WTC11 (cell line): ENCODE measurements at regions not wholly inside any gene's neighbourhood (a gene's known extent, or its start where the extent isn't known, plus 50 kb on each side); places are given as distances from the start of the nearest gene placed in this dataset.

Experiments used
- ATAC-seq: fragments of 200-7000 bp; cut with Tn5 transposase; 2 replicates; pipeline ENCODE4 v1.10.0; 2021; ENCODE audit warnings: mild to moderate bottlenecking, moderate library complexity
- CTCF ChIA-PET: fragments of 300-600 bp; sonication (Branson Sonifier 250); formaldehyde crosslinking; loops from one replicate; lab custom pipeline; 2021; ENCODE audit warnings: antibody characterized with exemption; lab: Charles Lee
- POLR2A ChIA-PET: fragments of 350-600 bp; sonication (Branson Sonifier 250); formaldehyde crosslinking; loops from one replicate; lab custom pipeline; 2021; ENCODE audit warnings: antibody characterized with exemption; lab: Charles Lee
- DNase-seq: peaks from one replicate; pipeline ENCODE4 v3.0.0; 2021; ENCODE audit warnings: low spot score
- H3K27ac Mint-ChIP-seq: 2 replicates; pipeline ENCODE4 v1.8.0; 2021; ENCODE audit warnings: mixed read lengths
- H3K27me3 Mint-ChIP-seq: 2 replicates; pipeline ENCODE4 v1.8.0; 2021; ENCODE audit warnings: low read depth, mild to moderate bottlenecking, moderate library complexity, mixed read lengths
- H3K36me3 Mint-ChIP-seq: 2 replicates; pipeline ENCODE4 v1.8.0; 2021; ENCODE audit warnings: mixed read lengths
- H3K4me1 Mint-ChIP-seq: 2 replicates; pipeline ENCODE4 v1.8.0; 2022; ENCODE audit warnings: mixed read lengths
- H3K4me3 Mint-ChIP-seq: 2 replicates; pipeline ENCODE4 v1.8.0; 2021; ENCODE audit warnings: mild to moderate bottlenecking, moderate library complexity, mixed read lengths
- H3K9me3 Mint-ChIP-seq: 2 replicates; pipeline ENCODE4 v1.8.0; 2021; ENCODE audit warnings: mixed read lengths
- AR ChIP-seq: fragments of 250-450 bp; sonication (Bioruptor Pico); IDR thresholded peaks from 2 replicates; pipeline ENCODE4 v1.9.0; 2021; ENCODE audit warnings: mild to moderate bottlenecking
- ATF1 ChIP-seq: sonication (generic); formaldehyde crosslinking; IDR thresholded peaks from 2 replicates; pipeline ENCODE4 v1.8.1; 2023; ENCODE audit warnings: mild to moderate bottlenecking, moderate library complexity, missing genetic modification reagents
- ATF3 ChIP-seq: sonication (generic); formaldehyde crosslinking; conservative IDR thresholded peaks from 2 replicates; pipeline ENCODE4 v1.8.1; 2022; ENCODE audit warnings: mild to moderate bottlenecking, missing genetic modification reagents
- E2F5 ChIP-seq: sonication (generic); formaldehyde crosslinking; IDR thresholded peaks from 2 replicates; pipeline ENCODE4 v1.8.1; 2022; ENCODE audit warnings: mild to moderate bottlenecking, moderate library complexity, missing genetic modification reagents
- EMX1 ChIP-seq: fragments of 250-450 bp; sonication (Bioruptor Pico); IDR thresholded peaks from 2 replicates; pipeline ENCODE4 v1.8.0; 2021; ENCODE audit warnings: mild to moderate bottlenecking
- FOXK1 ChIP-seq: sonication (generic); formaldehyde crosslinking; IDR thresholded peaks from 2 replicates; pipeline ENCODE4 v1.8.0; 2022; ENCODE audit warnings: mild to moderate bottlenecking, moderate library complexity, missing genetic modification reagents
- FOXP1 ChIP-seq: sonication (generic); formaldehyde crosslinking; IDR thresholded peaks from 2 replicates; pipeline ENCODE4 v1.8.0; 2022; ENCODE audit warnings: missing genetic modification reagents, mild to moderate bottlenecking, moderate library complexity, borderline replicate concordance
- FOXP4 ChIP-seq: sonication (generic); formaldehyde crosslinking; IDR thresholded peaks from 2 replicates; pipeline ENCODE4 v1.8.0; 2022; ENCODE audit warnings: mild to moderate bottlenecking, missing genetic modification reagents
- GTF2I ChIP-seq: fragments of 250-450 bp; sonication (Bioruptor Pico); conservative IDR thresholded peaks from 2 replicates; pipeline ENCODE4 v1.4.0; 2021; ENCODE audit warnings: mild to moderate bottlenecking
- IRF2 ChIP-seq: sonication (generic); formaldehyde crosslinking; IDR thresholded peaks from 2 replicates; pipeline ENCODE4 v1.8.0; 2022; ENCODE audit warnings: low read depth, missing genetic modification reagents, borderline replicate concordance
- NFATC4 ChIP-seq: fragments of 250-450 bp; sonication (Bioruptor Pico); IDR thresholded peaks from 2 replicates; pipeline ENCODE4 v1.9.0; 2021; ENCODE audit warnings: mild to moderate bottlenecking
- OVOL2 ChIP-seq: fragments of 250-450 bp; sonication (Bioruptor Pico); IDR thresholded peaks from 2 replicates; pipeline ENCODE4 v1.9.0; 2021; ENCODE audit warnings: mild to moderate bottlenecking, borderline replicate concordance
- PRRX2 ChIP-seq: fragments of 250-450 bp; sonication (Bioruptor Pico); IDR thresholded peaks from 2 replicates; pipeline ENCODE4 v1.8.0; 2021; ENCODE audit warnings: mild to moderate bottlenecking
- SMAD4 ChIP-seq: sonication (generic); formaldehyde crosslinking; IDR thresholded peaks from 2 replicates; pipeline ENCODE4 v1.8.0; 2022; ENCODE audit warnings: mild to moderate bottlenecking, missing genetic modification reagents
- TP53 ChIP-seq: sonication (generic); formaldehyde crosslinking; IDR thresholded peaks from 2 replicates; pipeline ENCODE4 v1.8.1; 2023; ENCODE audit warnings: mild to moderate bottlenecking, missing genetic modification reagents
- ZNF281 ChIP-seq: sonication (generic); formaldehyde crosslinking; IDR thresholded peaks from 2 replicates; pipeline ENCODE4 v1.8.0; 2023; ENCODE audit warnings: mild to moderate bottlenecking, missing genetic modification reagents
- ZNF416 ChIP-seq: fragments of 250-450 bp; sonication (Bioruptor Pico); IDR thresholded peaks from 2 replicates; pipeline ENCODE4 v1.9.0; 2021; ENCODE audit warnings: mild to moderate bottlenecking, inconsistent platforms
- TF ChIP-seq, protein P1 (sequence below): sonication (generic); formaldehyde crosslinking; IDR thresholded peaks from 2 replicates; pipeline ENCODE4 v1.8.1; 2023; ENCODE audit warnings: mild to moderate bottlenecking, missing genetic modification reagents, borderline replicate concordance
- TF ChIP-seq, protein P2 (sequence below): sonication (generic); formaldehyde crosslinking; IDR thresholded peaks from 2 replicates; pipeline ENCODE4 v1.8.1; 2022; ENCODE audit warnings: mild to moderate bottlenecking, missing genetic modification reagents, moderate library complexity, borderline replicate concordance

DNA sequence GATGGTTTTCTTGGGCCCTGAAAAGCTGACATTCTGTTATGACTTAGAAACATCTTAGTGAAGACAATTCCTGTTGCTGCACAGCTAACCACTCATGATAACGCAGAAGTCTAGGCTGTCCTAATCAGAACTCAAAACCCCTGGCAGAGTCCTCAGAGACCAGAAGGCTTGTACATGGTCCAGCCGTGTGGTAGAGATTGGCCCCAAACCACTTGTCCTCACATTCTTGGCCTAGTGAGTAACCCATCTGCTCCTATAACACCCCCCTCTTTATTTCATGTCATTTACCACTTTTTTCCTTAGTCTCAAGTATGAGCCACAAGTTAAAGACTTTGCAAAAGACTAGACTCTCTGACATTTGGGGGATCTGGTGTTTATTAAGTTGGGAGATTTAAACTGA lies 116.5 kb upstream of the ADAMTS18 start:
- Mint-ChIP-seq H3K9me3 (peaks cover 6% of the 10 kb centered on the region; the same call in 1 of the 2 replicates), H3K4me1 (peaks cover 11% of the 10 kb centered on the region), H3K36me3 (no peaks in the 10 kb centered on the region), H3K4me3 (no peak overlapping the region), H3K27me3 (peaks cover 2% of the 10 kb centered on the region; the same call in 1 of the 2 replicates), H3K27ac (no peak overlapping the region)
- no peak for DNase-seq
- no peak for ATAC-seq
- CTCF ChIA-PET, result no interaction called here
- TF ChIP-seq PRRX2 (CRISPR knock-in tag), result no peak
- TF ChIP-seq ZNF416 (CRISPR knock-in tag), result no peak
- TF ChIP-seq, protein P1, sequence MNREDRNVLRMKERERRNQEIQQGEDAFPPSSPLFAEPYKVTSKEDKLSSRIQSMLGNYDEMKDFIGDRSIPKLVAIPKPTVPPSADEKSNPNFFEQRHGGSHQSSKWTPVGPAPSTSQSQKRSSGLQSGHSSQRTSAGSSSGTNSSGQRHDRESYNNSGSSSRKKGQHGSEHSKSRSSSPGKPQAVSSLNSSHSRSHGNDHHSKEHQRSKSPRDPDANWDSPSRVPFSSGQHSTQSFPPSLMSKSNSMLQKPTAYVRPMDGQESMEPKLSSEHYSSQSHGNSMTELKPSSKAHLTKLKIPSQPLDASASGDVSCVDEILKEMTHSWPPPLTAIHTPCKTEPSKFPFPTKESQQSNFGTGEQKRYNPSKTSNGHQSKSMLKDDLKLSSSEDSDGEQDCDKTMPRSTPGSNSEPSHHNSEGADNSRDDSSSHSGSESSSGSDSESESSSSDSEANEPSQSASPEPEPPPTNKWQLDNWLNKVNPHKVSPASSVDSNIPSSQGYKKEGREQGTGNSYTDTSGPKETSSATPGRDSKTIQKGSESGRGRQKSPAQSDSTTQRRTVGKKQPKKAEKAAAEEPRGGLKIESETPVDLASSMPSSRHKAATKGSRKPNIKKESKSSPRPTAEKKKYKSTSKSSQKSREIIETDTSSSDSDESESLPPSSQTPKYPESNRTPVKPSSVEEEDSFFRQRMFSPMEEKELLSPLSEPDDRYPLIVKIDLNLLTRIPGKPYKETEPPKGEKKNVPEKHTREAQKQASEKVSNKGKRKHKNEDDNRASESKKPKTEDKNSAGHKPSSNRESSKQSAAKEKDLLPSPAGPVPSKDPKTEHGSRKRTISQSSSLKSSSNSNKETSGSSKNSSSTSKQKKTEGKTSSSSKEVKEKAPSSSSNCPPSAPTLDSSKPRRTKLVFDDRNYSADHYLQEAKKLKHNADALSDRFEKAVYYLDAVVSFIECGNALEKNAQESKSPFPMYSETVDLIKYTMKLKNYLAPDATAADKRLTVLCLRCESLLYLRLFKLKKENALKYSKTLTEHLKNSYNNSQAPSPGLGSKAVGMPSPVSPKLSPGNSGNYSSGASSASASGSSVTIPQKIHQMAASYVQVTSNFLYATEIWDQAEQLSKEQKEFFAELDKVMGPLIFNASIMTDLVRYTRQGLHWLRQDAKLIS (CRISPR knock-in tag), result no peak
- TF ChIP-seq SMAD4 (CRISPR knock-in tag), result no peak
- POLR2A ChIA-PET, result no interaction called here

- TF ChIP-seq EMX1 (CRISPR knock-in tag), result no peak
- no peak for TF ChIP-seq ZNF281
- no peak for TF ChIP-seq ATF1
- no peak for TF ChIP-seq ATF3 (CRISPR knock-in tag)
- TF ChIP-seq GTF2I (CRISPR knock-in tag), result no peak
- TF ChIP-seq FOXK1, result no peak
- no peak for TF ChIP-seq NFATC4 (CRISPR knock-in tag)
- TF ChIP-seq TP53 (CRISPR knock-in tag), result no peak
- TF ChIP-seq IRF2 (CRISPR knock-in tag), result no peak
- TF ChIP-seq E2F5 (CRISPR knock-in tag), result no peak
- DNase-seq, result no peak
- Mint-ChIP-seq H3K4me3 (no peak overlapping the region), H3K4me1 (peaks cover 7% of the 10 kb centered on the region), H3K9me3 (no peaks in the 10 kb centered on the region), H3K27me3 (no peaks in the 10 kb centered on the region), H3K36me3 (no peaks in the 10 kb centered on the region), H3K27ac (no peak overlapping the region)
- POLR2A ChIA-PET, result no interaction called here
- CTCF ChIA-PET, result no interaction called here
- ATAC-seq, result no peak
These were observed 118.3 kb upstream of the ADAMTS18 start for GRCh38 chr16:77553130-77553529.

DNA sequence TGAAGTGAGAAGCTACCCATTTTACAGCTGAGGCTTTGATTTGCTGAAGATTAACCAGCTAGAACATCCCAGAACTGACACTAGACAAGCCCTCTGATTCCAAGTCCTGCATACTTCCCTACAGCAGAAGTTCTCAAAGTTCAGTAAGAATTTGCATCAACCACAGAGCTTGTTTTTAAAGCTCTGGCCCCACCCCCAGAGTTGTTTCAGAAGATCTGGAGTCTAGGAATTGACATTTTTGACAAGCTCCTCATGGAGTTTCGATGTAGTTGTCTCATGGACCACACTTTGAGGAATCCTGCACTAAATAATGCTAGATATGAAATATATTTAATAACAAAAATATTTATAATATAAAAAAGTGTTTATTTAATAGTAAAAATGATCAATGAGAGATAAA lies 120.3 kb upstream of the ADAMTS18 start:
- CTCF ChIA-PET, result no interaction called here
- ATAC-seq, result no peak
- Mint-ChIP-seq H3K9me3 (no peaks in the 10 kb centered on the region), H3K36me3 (no peaks in the 10 kb centered on the region), H3K27ac (no peak overlapping the region), H3K4me1 (no peaks in the 10 kb centered on the region), H3K4me3 (no peak overlapping the region), H3K27me3 (no peaks in the 10 kb centered on the region)
- POLR2A ChIA-PET, result interaction anchor here (0.5 kb wide), 1 partner anchor 70 kb away, joined by 3 read pairs; no protein-coding TSS in a partner anchor
- no peak for DNase-seq
- TF ChIP-seq OVOL2 (CRISPR knock-in tag), result no peak
- no peak for TF ChIP-seq IRF2 (CRISPR knock-in tag)
- no peak for TF ChIP-seq FOXK1
- no peak for TF ChIP-seq PRRX2 (CRISPR knock-in tag)
- TF ChIP-seq AR (CRISPR knock-in tag), result no peak
- TF ChIP-seq, protein P2, sequence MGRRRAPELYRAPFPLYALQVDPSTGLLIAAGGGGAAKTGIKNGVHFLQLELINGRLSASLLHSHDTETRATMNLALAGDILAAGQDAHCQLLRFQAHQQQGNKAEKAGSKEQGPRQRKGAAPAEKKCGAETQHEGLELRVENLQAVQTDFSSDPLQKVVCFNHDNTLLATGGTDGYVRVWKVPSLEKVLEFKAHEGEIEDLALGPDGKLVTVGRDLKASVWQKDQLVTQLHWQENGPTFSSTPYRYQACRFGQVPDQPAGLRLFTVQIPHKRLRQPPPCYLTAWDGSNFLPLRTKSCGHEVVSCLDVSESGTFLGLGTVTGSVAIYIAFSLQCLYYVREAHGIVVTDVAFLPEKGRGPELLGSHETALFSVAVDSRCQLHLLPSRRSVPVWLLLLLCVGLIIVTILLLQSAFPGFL (CRISPR knock-in tag), result no peak
- TF ChIP-seq FOXP1 (CRISPR knock-in tag), result no peak
- TF ChIP-seq FOXP4 (CRISPR knock-in tag), result no peak
